OCI-LY7 (cell line): ENCODE measurements at regions not wholly inside any gene's neighbourhood (a gene's known extent, or its start where the extent isn't known, plus 50 kb on each side); places are given as distances from the start of the nearest gene placed in this dataset.

ENCODE experiments used
- BruUV-seq: library from RNA; stranded (reverse); fragments of 400-500 nt; replicated peaks from 2 replicates; lab custom pipeline; 2021; lab: Mats Ljungman, UMichigan
- CTCF ChIA-PET: fragments of 300-600 bp; sonication (Branson Sonifier 250); formaldehyde crosslinking; loops from one replicate; lab custom pipeline; 2022; ENCODE audit warnings: antibody characterized with exemption; ENCODE audit not compliant: unreplicated experiment; lab: Charles Lee
- POLR2A ChIA-PET: fragments of 300-600 bp; sonication (Branson Sonifier 250); formaldehyde crosslinking; loops from one replicate; lab custom pipeline; 2022; ENCODE audit warnings: antibody characterized with exemption; lab: Charles Lee
- DNase-seq: peaks from one replicate; pipeline ENCODE4 v3.0.0-alpha.2; 2015; ENCODE audit warnings: low spot score
- H2AFZ ChIP-seq: fragments of 200-600 bp; sonication (generic), shearing (Covaris generic); 2 replicates; pipeline ENCODE4 v1.6.1; 2014; ENCODE audit warnings: mild to moderate bottlenecking, antibody characterized with exemption, low read length, moderate library complexity
- H3K27ac ChIP-seq: fragments of 200-600 bp; sonication (generic); 2 replicates; pipeline ENCODE4 v1.5.1; 2014; ENCODE audit warnings: mixed run types, low read depth, mild to moderate bottlenecking, moderate library complexity, low read length, inconsistent platforms; ENCODE audit not compliant: poor library complexity, severe bottlenecking
- H3K36me3 ChIP-seq: fragments of 200-600 bp; sonication (generic); 2 replicates; pipeline ENCODE4 v1.6.1; 2014; ENCODE audit warnings: mild to moderate bottlenecking, antibody characterized with exemption, low read length, moderate library complexity, mixed read lengths; ENCODE audit not compliant: insufficient read depth
- H3K4me1 ChIP-seq: fragments of 200-600 bp; sonication (generic); 2 replicates; pipeline ENCODE4 v1.5.1; 2014; ENCODE audit warnings: mild to moderate bottlenecking, low read length; ENCODE audit not compliant: insufficient read depth, poor library complexity, severe bottlenecking
- H3K4me2 ChIP-seq: fragments of 200-600 bp; sonication (generic); 2 replicates; pipeline ENCODE4 v1.6.1; 2014; ENCODE audit warnings: mild to moderate bottlenecking, low read length
- H3K4me3 ChIP-seq: fragments of 200-600 bp; sonication (generic); 2 replicates; pipeline ENCODE4 v1.5.1; 2014; ENCODE audit warnings: mild to moderate bottlenecking, low read depth, low read length; ENCODE audit not compliant: poor library complexity, severe bottlenecking
- H3K79me2 ChIP-seq: fragments of 200-600 bp; sonication (generic); 2 replicates; pipeline ENCODE4 v1.6.1; 2016; ENCODE audit warnings: low read depth, mild to moderate bottlenecking, low read length, moderate library complexity, mixed read lengths; ENCODE audit not compliant: insufficient read depth
- H3K9me2 ChIP-seq: fragments of 200-600 bp; sonication (generic); 2 replicates; pipeline ENCODE4 v1.6.1; 2016; ENCODE audit warnings: mild to moderate bottlenecking, low read length, mixed read lengths; ENCODE audit not compliant: insufficient read depth
- H3K9me3 ChIP-seq: fragments of 200-600 bp; sonication (generic); 2 replicates; pipeline ENCODE4 v1.6.1; 2014; ENCODE audit warnings: mild to moderate bottlenecking, mixed run types, low read length, mixed read lengths
- H4K20me1 ChIP-seq: fragments of 200-600 bp; sonication (generic); 2 replicates; pipeline ENCODE4 v1.6.1; 2014; ENCODE audit warnings: mild to moderate bottlenecking, antibody characterized with exemption, low read length, moderate library complexity, mixed read lengths; ENCODE audit not compliant: insufficient read depth
- CTCF ChIP-seq: fragments of 200-600 bp; sonication (generic); conservative IDR thresholded peaks from 2 replicates; pipeline ENCODE4 v1.5.1; 2014; ENCODE audit warnings: mild to moderate bottlenecking, antibody characterized with exemption, low read length, moderate library complexity, mixed read lengths
- EZH2phosphoT487 ChIP-seq: fragments of 200-600 bp; sonication (generic); IDR thresholded peaks from 2 replicates; pipeline ENCODE4 v1.6.1; 2018; ENCODE audit warnings: low read depth, borderline replicate concordance, mild to moderate bottlenecking, mixed run types, antibody characterized with exemption, low read length, moderate library complexity, mixed read lengths
- intact Hi-C: fragments of 100-400 bp; cut with micrococcal nuclease; formaldehyde crosslinking; loops from one replicate; pipeline ENCODE4 v1.10.0; 2022; ENCODE audit not compliant: unreplicated experiment

- intact Hi-C loops: no loop called here
- Histone ChIP-seq H3K9me3 (no peaks in the 10 kb centered on the region), H2AFZ (no peak overlapping the region), H3K4me2 (no peak overlapping the region), H3K9me2 (no peaks in the 10 kb centered on the region), H3K36me3 (no peaks in the 10 kb centered on the region), H3K27ac (no peak overlapping the region), H3K4me1 (no peaks in the 10 kb centered on the region), H3K79me2 (no peaks in the 10 kb centered on the region), H3K4me3 (no peak overlapping the region), H4K20me1 (no peaks in the 10 kb centered on the region)
- no peak for DNase-seq
- POLR2A ChIA-PET: interaction anchor here (0.6 kb wide), 2 partner anchors 22 to 297 kb away, joined by 3 to 5 read pairs; no protein-coding TSS in a partner anchor
- TF ChIP-seq CTCF: no peak
- no peak for TF ChIP-seq EZH2phosphoT487
- no TSS peak for BruUV-seq
- CTCF ChIA-PET: no interaction called here
Observed at GRCh38 chr6:62716719-62717118, 430.7 kb upstream of the KHDRBS2 start.

GRCh38 chr6:62714112-62714511 is 428.1 kb upstream of the KHDRBS2 start:
- POLR2A ChIA-PET: interaction anchor here (0.7 kb wide), 1 partner anchor 201 kb away, joined by 4 read pairs; no protein-coding TSS in a partner anchor
- no TSS peak for BruUV-seq
- no peak overlapping the region for H3K27ac ChIP-seq
- CTCF ChIA-PET: no interaction called here
- DNase-seq: no peak
- no peaks in the 10 kb centered on the region for H3K4me1 ChIP-seq
- no peaks in the 10 kb centered on the region for H3K9me3 ChIP-seq
- intact Hi-C loops: no loop called here
- H4K20me1 ChIP-seq: no peaks in the 10 kb centered on the region
- H2AFZ ChIP-seq: no peak overlapping the region
- H3K36me3 ChIP-seq: no peaks in the 10 kb centered on the region
- no peak overlapping the region for H3K4me2 ChIP-seq
- TF ChIP-seq CTCF: no peak
- no peak for TF ChIP-seq EZH2phosphoT487
- no peaks in the 10 kb centered on the region for H3K79me2 ChIP-seq
- H3K4me3 ChIP-seq: no peak overlapping the region
- H3K9me2 ChIP-seq: no peaks in the 10 kb centered on the region

GRCh38 chr6:62711750-62712149 is 425.7 kb upstream of the KHDRBS2 start:
- POLR2A ChIA-PET: no interaction called here
- BruUV-seq: no TSS peak
- CTCF ChIA-PET: no interaction called here
- no peak overlapping the region for H3K4me3 ChIP-seq
- H3K27ac ChIP-seq: no peak overlapping the region
- intact Hi-C loops: no loop called here
- no peaks in the 10 kb centered on the region for H3K79me2 ChIP-seq
- no peaks in the 10 kb centered on the region for H4K20me1 ChIP-seq
- H3K4me2 ChIP-seq: no peak overlapping the region
- TF ChIP-seq EZH2phosphoT487: no peak
- no peaks in the 10 kb centered on the region for H3K4me1 ChIP-seq
- DNase-seq: no peak
- no peaks in the 10 kb centered on the region for H3K36me3 ChIP-seq
- H3K9me2 ChIP-seq: no peaks in the 10 kb centered on the region
- no peak overlapping the region for H2AFZ ChIP-seq
- H3K9me3 ChIP-seq: no peaks in the 10 kb centered on the region
